Choroid plexus epithelial cell (primary cell): ENCODE measurements at regions not wholly inside any gene's neighbourhood (a gene's known extent, or its start where the extent isn't known, plus 50 kb on each side); places are given as distances from the start of the nearest gene placed in this dataset.

Experiments
- DNase-seq: peaks from one replicate; pipeline ENCODE4 v3.0.0-alpha.2; 2010; ENCODE audit warnings: low read depth
- H3K4me3 ChIP-seq: 2 replicates; pipeline ENCODE4 v1.5.1; 2011; ENCODE audit warnings: low read depth, mild to moderate bottlenecking, control low read depth, low read length, moderate library complexity
- TF ChIP-seq, protein P1 (sequence below): conservative IDR thresholded peaks from 2 replicates; pipeline ENCODE4 v1.5.1; 2011; ENCODE audit warnings: low read depth, mild to moderate bottlenecking, control low read depth, inconsistent platforms, low read length, moderate library complexity

DNA sequence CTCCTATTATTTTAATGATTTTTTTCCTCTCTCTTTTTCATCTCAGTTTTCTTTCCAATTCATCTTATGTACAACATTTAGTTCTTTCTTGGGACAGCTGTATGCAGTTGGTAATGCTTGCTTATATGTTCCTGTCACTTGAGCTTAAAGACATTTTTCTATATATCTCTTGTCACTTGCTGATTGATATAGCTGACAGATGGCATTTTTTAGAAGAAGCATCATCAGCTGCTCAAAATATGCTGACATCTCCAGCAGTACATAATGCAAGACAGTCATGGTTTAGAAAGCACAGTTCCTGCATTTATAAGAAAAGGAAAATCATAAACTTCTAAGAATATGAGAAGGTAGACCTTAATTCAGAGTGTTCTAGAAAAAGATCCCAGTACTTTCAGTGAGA is 56.5 kb downstream of the DCAF8L1 start:
- H3K4me3 ChIP-seq = no peak overlapping the region
- DNase-seq = no peak
- TF ChIP-seq, protein P1, sequence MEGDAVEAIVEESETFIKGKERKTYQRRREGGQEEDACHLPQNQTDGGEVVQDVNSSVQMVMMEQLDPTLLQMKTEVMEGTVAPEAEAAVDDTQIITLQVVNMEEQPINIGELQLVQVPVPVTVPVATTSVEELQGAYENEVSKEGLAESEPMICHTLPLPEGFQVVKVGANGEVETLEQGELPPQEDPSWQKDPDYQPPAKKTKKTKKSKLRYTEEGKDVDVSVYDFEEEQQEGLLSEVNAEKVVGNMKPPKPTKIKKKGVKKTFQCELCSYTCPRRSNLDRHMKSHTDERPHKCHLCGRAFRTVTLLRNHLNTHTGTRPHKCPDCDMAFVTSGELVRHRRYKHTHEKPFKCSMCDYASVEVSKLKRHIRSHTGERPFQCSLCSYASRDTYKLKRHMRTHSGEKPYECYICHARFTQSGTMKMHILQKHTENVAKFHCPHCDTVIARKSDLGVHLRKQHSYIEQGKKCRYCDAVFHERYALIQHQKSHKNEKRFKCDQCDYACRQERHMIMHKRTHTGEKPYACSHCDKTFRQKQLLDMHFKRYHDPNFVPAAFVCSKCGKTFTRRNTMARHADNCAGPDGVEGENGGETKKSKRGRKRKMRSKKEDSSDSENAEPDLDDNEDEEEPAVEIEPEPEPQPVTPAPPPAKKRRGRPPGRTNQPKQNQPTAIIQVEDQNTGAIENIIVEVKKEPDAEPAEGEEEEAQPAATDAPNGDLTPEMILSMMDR = no peak

DNA sequence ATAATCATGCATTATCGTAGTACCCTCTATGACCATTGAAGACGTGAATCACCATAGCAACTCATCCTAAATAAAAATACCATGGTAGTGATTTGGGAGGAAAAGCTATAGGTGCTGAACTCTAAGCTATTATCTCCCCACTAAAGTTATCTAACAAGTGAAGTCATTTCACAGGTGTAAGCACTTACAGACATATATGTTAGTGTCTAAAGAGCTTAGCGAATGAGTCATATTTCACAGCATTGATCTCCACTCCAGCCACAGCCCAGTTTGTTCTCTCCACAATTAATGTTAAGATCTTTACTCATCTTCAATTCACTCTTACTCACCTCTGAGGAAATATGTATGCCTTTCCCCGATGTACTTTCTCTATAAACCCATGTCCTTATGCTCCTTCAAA is 57.0 kb downstream of the DCAF8L1 start:
- TF ChIP-seq, protein P1 = no peak
- DNase-seq = no peak
- no peak overlapping the region for H3K4me3 ChIP-seq

DNA sequence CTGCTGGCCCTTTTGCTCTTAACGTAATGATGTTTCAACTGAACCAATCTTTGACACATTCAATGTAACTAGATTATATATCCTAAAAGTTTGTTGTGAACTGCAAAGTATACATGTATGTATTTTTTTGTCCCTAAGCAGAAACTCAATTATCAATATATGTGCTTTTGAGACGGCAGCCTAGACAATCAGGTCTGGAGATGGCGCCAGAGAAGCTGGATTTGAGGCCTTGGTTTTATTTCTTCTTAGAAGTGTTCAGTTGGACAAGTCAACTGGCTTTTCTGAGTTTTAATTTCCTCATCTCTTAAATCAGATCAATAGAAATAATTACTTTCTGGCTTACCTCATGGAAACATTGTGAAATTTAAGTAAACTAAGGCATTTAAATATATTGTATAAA is 62.5 kb downstream of the DCAF8L1 start:
- H3K4me3 ChIP-seq = no peak overlapping the region
- DNase-seq = peak; percentile 46
- TF ChIP-seq, protein P1 = peak; percentile 51

DNA sequence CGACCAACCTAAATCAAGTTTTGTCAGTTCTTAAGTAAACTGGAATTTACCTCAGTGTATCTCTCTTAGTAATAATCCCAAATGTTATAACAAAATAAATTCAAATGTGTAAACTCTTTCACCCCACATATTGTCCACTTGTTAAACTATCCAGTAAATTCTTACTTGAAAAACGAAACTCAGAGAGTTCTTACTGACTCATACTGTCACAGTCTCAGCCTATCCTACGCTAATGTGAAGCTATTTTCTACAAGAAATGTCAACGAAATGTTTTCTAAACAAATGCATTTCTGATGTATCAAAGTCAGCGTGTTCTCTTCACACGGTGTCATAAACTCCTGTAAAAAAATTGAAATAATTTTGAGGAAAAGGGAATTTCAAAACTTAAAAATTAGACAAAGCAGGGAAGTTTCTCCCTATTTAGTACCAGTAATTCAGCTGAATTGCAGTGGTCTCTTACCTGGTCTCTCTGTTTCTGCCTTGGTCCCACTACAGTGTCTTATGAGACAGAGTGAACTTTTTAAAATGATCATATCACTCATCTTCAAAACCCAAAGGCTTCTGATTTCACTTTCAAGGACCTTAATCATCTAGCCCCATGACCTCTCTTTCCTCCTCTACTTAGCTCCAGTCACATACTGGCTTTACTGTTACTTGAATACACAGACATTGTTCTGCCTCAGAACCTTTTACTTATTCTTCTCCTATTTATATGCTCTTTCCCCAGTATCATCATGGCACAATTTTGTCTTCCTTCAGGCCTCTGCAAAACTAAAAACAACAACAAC is 63.3 kb downstream of the DCAF8L1 start:
- TF ChIP-seq, protein P1 = no peak
- DNase-seq = no peak
- no peak overlapping the region for H3K4me3 ChIP-seq

DNA sequence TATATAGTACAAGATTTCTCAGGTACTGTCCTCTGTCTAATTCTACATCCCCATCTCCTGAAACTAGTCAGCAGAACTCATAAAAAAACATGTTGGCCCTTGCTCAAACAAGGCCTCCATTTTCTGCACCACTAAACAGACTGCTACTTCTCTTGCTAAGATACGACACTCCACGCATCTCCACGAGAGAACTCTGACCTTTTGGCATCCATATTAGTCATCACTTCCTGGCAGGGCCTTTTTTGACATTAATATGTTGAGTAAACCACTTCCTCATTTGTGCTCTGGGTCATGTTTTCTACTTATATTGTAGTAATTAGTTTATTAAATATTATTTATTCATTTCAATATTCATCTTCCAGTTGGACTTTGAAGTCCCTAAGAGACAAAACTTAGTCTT is 65.6 kb downstream of the DCAF8L1 start:
- TF ChIP-seq, protein P1 = no peak
- no peak overlapping the region for H3K4me3 ChIP-seq
- peak; percentile 50 for DNase-seq

DNA sequence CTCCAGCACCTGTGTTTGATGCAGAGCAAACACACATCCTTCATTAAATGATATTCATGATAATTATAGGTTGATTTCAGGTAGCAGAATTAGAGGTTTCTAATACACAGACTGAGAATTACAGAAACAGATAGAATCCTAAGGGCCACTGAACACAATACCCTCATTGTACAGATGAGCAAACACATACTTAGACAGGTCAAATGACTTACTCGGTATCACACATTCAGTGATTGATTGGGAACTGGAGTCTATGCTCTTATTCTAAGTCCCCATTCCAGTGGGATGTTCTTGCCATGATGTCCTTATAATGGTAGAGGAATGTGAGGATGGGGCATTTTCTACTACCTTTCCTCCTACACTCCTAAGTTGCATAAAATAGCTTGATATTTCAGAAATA is 70.8 kb downstream of the DCAF8L1 start:
- TF ChIP-seq, protein P1 = no peak
- H3K4me3 ChIP-seq = no peak overlapping the region
- DNase-seq = no peak

DNA sequence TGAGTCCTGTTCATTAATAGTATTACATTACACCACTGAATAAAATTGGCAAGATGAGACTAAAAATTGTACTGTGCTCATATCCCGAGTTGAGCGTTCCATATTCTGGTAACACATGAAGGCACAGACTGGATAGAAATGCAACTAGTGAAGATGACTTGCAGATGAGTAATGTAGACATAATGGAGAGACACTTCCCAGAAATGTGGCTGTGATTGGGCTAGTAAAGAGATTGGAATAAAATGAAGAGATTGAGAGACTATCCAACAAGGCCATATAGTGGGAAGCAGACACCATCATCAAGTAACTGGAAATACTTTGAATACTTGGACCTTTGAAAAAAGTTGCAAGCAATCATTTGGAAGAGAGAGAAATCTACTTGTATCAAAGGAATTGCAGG is 77.3 kb downstream of the DCAF8L1 start:
- TF ChIP-seq, protein P1 = no peak
- H3K4me3 ChIP-seq = no peak overlapping the region
- DNase-seq = no peak
